GM12878 (cell line): ENCODE measurements at regions not wholly inside any gene's neighbourhood (a gene's known extent, or its start where the extent isn't known, plus 50 kb on each side); places are given as distances from the start of the nearest gene placed in this dataset.

ENCODE experiments used
- BCL3 ChIP-seq: IDR thresholded peaks from 2 replicates; pipeline ENCODE4 v1.6.1; 2011; ENCODE audit warnings: borderline replicate concordance, low read depth, mild to moderate bottlenecking, moderate library complexity, low read length; ENCODE audit not compliant: insufficient read depth, poor library complexity, severe bottlenecking
- CTCF ChIP-seq, 3 experiments: IDR thresholded peaks in 2 of 3; conservative IDR thresholded peaks in 1 of 3; 2 replicates each; pipeline ENCODE4 v1.5.1; 2011; ENCODE audit warnings: low read depth in 3 of 3, low read length in 3 of 3, mild to moderate bottlenecking in 3 of 3, control low read depth in 2 of 3, moderate library complexity in 2 of 3, inconsistent platforms in 1 of 3, mixed read lengths in 1 of 3; ENCODE audit not compliant: control insufficient read depth in 2 of 3, insufficient read depth in 1 of 3; ENCODE audit errors: extremely low read depth in 1 of 3
- EZH2 ChIP-seq: IDR thresholded peaks from 2 replicates; pipeline ENCODE4 v1.6.1; 2012; ENCODE audit warnings: low read depth, mild to moderate bottlenecking, control low read depth, inconsistent platforms, low read length, borderline replicate concordance; ENCODE audit not compliant: control insufficient read depth
- HDGF ChIP-seq: fragments of 450-650 bp; IDR thresholded peaks from 2 replicates; pipeline ENCODE4 v1.6.1; 2016; ENCODE audit warnings: antibody characterized with exemption
- JUNB ChIP-seq: IDR thresholded peaks from 2 replicates; pipeline ENCODE4 v1.6.1; 2016; ENCODE audit warnings: antibody characterized with exemption, mild to moderate bottlenecking
- JUND ChIP-seq: IDR thresholded peaks from 2 replicates; pipeline ENCODE4 v1.6.1; 2012; ENCODE audit warnings: low read depth, mild to moderate bottlenecking, low read length, improper control_type of control experiment, moderate library complexity
- MXI1 ChIP-seq: fragments of 150-350 bp; IDR thresholded peaks from 2 replicates; pipeline ENCODE4 v1.6.1; 2011; ENCODE audit warnings: low read depth, mild to moderate bottlenecking, inconsistent platforms, low read length, improper control_type of control experiment
- POLR2A ChIP-seq: IDR thresholded peaks from 2 replicates; pipeline ENCODE4 v1.6.1; 2011; ENCODE audit warnings: low read depth, mild to moderate bottlenecking, low read length
- POLR2AphosphoS2 ChIP-seq: IDR thresholded peaks from 2 replicates; pipeline ENCODE4 v1.6.1; 2011; ENCODE audit warnings: low read depth, mild to moderate bottlenecking, low read length, improper control_type of control experiment, moderate library complexity
- USF1 ChIP-seq: IDR thresholded peaks from 2 replicates; pipeline ENCODE4 v1.6.1; 2011; ENCODE audit warnings: borderline replicate concordance, low read depth, mild to moderate bottlenecking, moderate library complexity, mixed read lengths, low read length; ENCODE audit not compliant: insufficient read depth; ENCODE audit errors: extremely low read length
- ZBTB33 ChIP-seq: fragments of 450-650 bp; IDR thresholded peaks from 2 replicates; pipeline ENCODE4 v1.6.1; 2017; ENCODE audit warnings: mild to moderate bottlenecking

- TF ChIP-seq EZH2 (no peak), POLR2AphosphoS2 (no peak), CTCF (IDR thresholded peaks at IDR 0.05 in 2 of 3, conservative IDR thresholded peaks at IDR 0.05 in 1 of 3; ENCODE audit: control insufficient read depth in 2 of 3, extremely low read depth in 1 of 3, insufficient read depth in 1 of 3, low read depth in 3 of 3, low read length in 3 of 3) (no peak), BCL3 (no peak), JUND (no peak), MXI1 (no peak), HDGF (no peak), ZBTB33 (no peak), USF1 (no peak), POLR2A (no peak), JUNB (no peak)
Measured at GRCh38 chr3:194741916-194742315, 56.2 kb downstream of the FAM43A start.
